ENCODE measurements at regions not wholly inside any gene's neighbourhood (a gene's known extent, or its start where the extent isn't known, plus 50 kb on each side); places are given as distances from the start of the nearest gene placed in this dataset.

DNA sequence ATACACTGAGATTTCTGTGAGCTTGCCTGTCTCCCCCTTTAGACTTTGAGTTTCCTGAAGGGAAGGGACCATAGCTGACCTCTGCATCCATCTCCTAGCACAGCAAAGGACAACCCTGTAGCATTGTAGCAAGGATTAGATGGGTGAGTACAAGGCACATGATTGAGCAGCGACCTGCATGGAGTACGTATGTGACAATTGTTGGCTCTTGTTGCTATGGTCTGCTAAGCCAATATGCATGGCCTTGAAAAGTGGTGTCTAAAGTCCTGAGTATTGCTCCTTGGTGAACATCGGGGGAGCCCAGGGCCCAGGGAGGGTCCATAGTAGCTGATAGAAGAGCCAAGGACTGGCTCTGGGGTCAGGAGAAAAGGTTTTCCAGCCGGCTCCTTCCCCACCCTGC lies 365.0 kb upstream of the CHD6 start:
- POLR2A ChIA-PET, result no interaction called here
- intact Hi-C loops (cut with micrococcal nuclease), result no loop called here
- CTCF ChIA-PET, result no interaction called here

DNA sequence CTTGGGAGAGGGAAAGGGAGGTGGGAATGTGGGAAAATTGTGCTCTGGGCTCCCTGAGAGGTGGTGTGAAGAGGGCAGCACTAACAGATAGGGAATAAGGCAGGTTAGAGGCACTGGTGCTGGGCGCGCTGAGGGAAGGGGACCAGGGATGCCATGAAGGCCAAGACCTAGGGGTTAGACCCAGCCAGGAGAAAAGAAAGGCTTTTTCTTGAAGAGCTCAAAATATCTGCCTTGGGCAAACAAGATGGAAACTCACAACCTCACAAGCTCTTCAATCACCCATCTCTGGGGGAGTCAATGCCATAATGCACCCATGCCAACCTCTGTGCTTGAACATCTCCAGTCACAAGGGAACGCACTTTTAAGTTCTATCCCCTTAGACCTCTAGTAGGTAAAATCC lies 363.6 kb upstream of the CHD6 start:
- DNase-seq, result no peak
- intact Hi-C loops (cut with micrococcal nuclease), result no loop called here
- H3K27ac Mint-ChIP-seq, result no peak overlapping the region
- ChIA-PET CTCF (no interaction called here), POLR2A (no interaction called here)
- no peak overlapping the region for H3K4me3 Mint-ChIP-seq
- peaks cover 3% of the 10 kb centered on the region for H3K9me3 Mint-ChIP-seq
- no peaks in the 10 kb centered on the region for H3K4me1 Mint-ChIP-seq (ENCODE audit: low read depth)
- H3K27me3 Mint-ChIP-seq, result no peaks in the 10 kb centered on the region
- no peaks in the 10 kb centered on the region for H3K36me3 Mint-ChIP-seq

More for the DNA sequence above, 365.0 kb upstream of the CHD6 start:
- H3K4me3 Mint-ChIP-seq, result no peak overlapping the region
- no peaks in the 10 kb centered on the region for H3K36me3 Mint-ChIP-seq
- H3K27ac Mint-ChIP-seq, result no peak overlapping the region
- H3K4me1 Mint-ChIP-seq (ENCODE audit: low read depth), result no peaks in the 10 kb centered on the region
- no peak for DNase-seq
- no peaks in the 10 kb centered on the region for H3K27me3 Mint-ChIP-seq
- no peaks in the 10 kb centered on the region for H3K9me3 Mint-ChIP-seq

DNA sequence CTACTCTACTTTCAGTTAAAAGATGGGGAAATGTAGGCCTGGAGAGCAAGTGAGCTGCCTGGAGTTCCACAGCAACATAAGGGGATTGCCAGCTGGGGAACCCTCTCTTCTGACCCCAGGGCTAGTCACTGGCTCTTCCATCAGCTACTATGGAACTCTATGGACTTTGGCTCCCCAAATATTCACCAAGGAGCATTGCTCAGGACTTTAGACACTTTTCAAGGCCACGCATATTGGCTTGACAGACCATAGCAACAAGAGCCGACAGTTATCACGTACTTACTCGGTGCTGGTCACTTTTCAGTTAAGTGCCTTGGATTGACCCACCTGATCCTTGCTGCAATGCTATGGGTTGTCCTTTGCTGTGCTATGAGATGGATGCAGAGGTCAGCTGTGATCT lies 360.7 kb upstream of the CHD6 start:
- intact Hi-C loops (cut with micrococcal nuclease), result no loop called here
- Mint-ChIP-seq H3K27ac (no peak overlapping the region), H3K4me1 (ENCODE audit: low read depth) (no peaks in the 10 kb centered on the region), H3K9me3 (peaks cover 3% of the 10 kb centered on the region), H3K36me3 (no peaks in the 10 kb centered on the region), H3K4me3 (no peak overlapping the region), H3K27me3 (no peaks in the 10 kb centered on the region)
- POLR2A ChIA-PET, result no interaction called here
- CTCF ChIA-PET, result no interaction called here
- DNase-seq, result no peak

DNA sequence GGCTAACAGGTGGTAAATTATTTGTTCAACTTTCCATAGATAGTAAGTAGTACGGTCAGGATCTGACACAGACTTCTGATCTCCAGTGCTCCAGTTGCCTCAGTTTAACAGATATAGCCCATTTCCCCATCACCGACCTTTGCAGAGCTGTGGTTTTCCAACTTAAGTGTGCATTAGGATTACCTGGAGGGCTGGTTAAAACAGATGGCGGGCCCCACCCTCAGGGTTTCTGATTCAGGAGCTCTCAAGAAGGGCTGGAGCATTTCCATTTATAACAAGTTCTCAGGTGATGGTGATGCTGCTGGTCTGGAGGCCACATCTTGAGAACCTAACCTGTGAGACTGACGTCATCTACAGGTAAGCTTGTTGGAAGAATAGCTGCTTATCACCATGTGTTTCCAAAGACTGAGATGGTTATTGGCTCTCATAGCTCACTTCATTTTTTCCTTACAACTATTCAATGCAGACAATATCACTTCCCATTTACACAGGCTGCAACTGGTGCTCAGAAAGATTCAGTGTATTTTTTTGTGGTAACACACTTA lies 360.1 kb upstream of the CHD6 start:
- no peak overlapping the region for H3K4me3 Mint-ChIP-seq
- intact Hi-C loops (cut with micrococcal nuclease), result no loop called here
- ChIA-PET POLR2A (no interaction called here), CTCF (no interaction called here)
- no peaks in the 10 kb centered on the region for H3K36me3 Mint-ChIP-seq
- H3K9me3 Mint-ChIP-seq, result peaks cover 3% of the 10 kb centered on the region
- DNase-seq, result no peak
- no peaks in the 10 kb centered on the region for H3K4me1 Mint-ChIP-seq (ENCODE audit: low read depth)
- no peaks in the 10 kb centered on the region for H3K27me3 Mint-ChIP-seq
- no peak overlapping the region for H3K27ac Mint-ChIP-seq

DNA sequence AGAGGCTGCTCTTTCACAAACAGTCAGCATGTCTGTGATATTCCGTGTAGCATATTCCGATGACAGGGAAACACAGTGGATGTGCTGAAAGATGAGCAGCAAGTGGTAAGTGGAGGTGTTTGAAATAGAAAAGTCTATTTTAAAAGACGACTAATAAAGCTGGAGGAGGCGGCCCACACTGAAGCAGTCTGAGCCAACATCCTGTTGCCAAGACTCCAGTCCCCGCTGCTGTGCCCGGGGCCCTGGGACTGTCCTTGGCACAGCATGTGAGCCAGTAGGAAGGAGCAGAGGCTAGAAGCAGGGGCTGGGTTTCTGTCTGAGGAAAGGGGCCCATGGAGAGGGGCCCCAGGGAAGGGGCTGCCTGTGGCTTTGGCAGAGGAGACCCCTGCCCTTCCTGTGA lies 351.5 kb upstream of the CHD6 start:
- intact Hi-C loops (cut with micrococcal nuclease), result no loop called here
- ChIA-PET CTCF (no interaction called here), POLR2A (no interaction called here)
- peaks cover 1% of the 10 kb centered on the region for H3K27me3 Mint-ChIP-seq
- H3K36me3 Mint-ChIP-seq, result no peaks in the 10 kb centered on the region
- no peak for DNase-seq
- no peaks in the 10 kb centered on the region for H3K4me1 Mint-ChIP-seq (ENCODE audit: low read depth)
- peaks cover 6% of the 10 kb centered on the region for H3K9me3 Mint-ChIP-seq
- H3K4me3 Mint-ChIP-seq, result no peak overlapping the region
- no peak overlapping the region for H3K27ac Mint-ChIP-seq

DNA sequence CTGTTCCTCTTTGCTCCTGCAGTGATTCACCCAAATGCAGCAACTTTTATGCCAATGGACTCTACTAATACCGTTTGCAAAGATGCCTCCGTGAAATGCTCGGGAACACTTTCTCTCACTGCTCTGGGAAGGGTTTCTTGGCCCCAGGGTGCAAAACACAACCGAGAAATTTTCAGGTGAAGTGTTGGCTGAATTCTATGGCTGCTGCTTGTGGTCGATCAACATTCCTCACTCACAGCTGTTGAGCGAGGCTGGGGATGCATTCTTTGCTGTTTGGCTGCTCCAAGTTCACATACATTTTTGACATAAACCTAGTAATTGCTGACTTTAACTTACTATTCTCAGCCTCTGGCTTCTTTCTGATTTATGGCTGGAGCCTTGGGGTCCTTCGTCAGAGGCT lies 342.0 kb upstream of the CHD6 start:
- Mint-ChIP-seq H3K27ac (no peak overlapping the region), H3K9me3 (peaks cover 4% of the 10 kb centered on the region), H3K4me3 (no peak overlapping the region), H3K4me1 (ENCODE audit: low read depth) (no peaks in the 10 kb centered on the region), H3K27me3 (no peaks in the 10 kb centered on the region), H3K36me3 (no peaks in the 10 kb centered on the region)
- POLR2A ChIA-PET, result no interaction called here
- DNase-seq, result no peak
- intact Hi-C loops (cut with micrococcal nuclease), result no loop called here
- CTCF ChIA-PET, result no interaction called here

DNA sequence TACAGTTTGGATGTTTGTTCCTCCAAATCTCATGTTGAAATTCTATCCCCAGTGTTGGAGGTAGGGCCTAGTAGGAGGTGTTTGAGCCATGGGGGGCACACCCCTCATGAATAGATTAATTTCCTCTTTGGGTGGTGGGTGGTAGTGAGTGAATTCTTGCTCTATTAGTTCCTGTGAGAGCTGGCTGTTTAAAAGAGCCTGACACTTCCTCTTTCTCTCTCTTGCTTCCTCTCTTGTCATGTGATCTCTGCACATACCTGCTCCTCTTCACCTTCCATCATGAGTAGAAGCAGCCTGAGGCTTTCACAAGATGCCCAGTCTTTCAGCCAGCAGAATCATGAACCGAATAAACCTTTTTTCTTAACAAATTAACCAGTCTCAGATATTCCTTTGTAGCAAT lies 340.2 kb upstream of the CHD6 start:
- no peaks in the 10 kb centered on the region for H3K4me1 Mint-ChIP-seq (ENCODE audit: low read depth)
- no peak overlapping the region for H3K4me3 Mint-ChIP-seq
- ChIA-PET POLR2A (no interaction called here), CTCF (no interaction called here)
- H3K27ac Mint-ChIP-seq, result no peak overlapping the region
- intact Hi-C loops (cut with micrococcal nuclease), result no loop called here
- no peaks in the 10 kb centered on the region for H3K27me3 Mint-ChIP-seq
- DNase-seq, result no peak
- H3K9me3 Mint-ChIP-seq, result peaks cover 4% of the 10 kb centered on the region
- no peaks in the 10 kb centered on the region for H3K36me3 Mint-ChIP-seq

DNA sequence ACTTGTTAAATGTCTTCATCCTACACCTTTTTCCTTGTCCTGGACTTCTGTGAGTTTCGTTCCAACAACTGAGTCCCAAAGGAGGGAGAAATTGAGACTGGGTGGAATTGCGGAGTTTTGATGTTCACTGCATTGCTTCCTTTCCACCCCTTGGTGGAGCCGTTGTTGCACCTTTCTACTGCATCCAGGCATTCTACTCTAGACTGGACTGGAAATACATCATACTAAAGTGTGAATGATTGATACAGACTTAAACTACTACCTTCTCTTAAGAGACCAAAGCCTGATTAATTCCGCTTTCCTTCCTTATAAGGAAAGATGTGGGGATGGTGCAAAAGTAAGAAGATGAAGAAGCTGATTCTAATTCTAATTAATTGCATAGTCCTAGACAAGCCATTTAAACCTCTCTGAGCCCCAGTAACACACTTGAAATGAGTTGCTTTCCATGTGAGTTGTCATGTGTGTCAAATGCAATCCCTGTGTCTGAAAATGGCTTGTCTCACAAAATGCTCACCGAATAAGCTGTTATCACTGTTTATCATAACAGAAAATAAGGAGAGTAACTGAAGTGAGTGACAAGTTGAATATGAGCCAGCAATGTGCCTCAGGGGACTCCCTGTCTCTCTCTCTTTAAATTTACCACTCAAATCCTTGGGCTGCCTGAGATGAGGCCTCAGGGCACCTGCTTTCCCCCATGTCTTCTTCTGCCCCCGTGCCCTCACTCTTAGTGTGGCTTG lies 338.3 kb upstream of the CHD6 start:
- ChIA-PET POLR2A (no interaction called here), CTCF (interaction anchor here (1.5 kb wide), 1 partner anchor 1231 kb away, joined by 3 read pairs; no protein-coding TSS in a partner anchor)
- Mint-ChIP-seq H3K4me1 (ENCODE audit: low read depth) (no peaks in the 10 kb centered on the region), H3K27me3 (no peaks in the 10 kb centered on the region), H3K4me3 (no peak overlapping the region), H3K36me3 (no peaks in the 10 kb centered on the region), H3K9me3 (peaks cover 2% of the 10 kb centered on the region), H3K27ac (no peak overlapping the region)
- intact Hi-C loops (cut with micrococcal nuclease), result no loop called here
- no peak for DNase-seq

DNA sequence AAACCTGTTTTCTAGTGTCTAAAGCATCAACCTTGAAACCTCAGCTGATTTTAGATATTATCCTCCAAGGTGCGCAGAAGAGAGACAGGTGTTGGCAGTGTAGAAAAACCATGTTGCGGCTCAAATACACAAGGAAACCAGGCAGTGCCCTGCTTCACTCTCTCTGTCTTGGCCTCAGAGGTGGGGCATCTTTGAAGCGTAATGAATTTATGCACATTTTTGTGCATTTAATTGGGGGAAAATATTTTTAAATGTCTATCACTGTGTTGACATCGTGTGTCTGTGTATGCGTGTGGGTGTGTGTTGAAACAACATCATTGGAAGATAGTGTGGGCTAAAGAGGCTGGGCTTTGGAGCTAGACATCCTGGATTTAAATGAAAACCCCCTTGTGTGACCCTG lies 334.0 kb upstream of the CHD6 start:
- POLR2A ChIA-PET, result no interaction called here
- no peak overlapping the region for H3K27ac Mint-ChIP-seq
- no peaks in the 10 kb centered on the region for H3K4me1 Mint-ChIP-seq (ENCODE audit: low read depth)
- no peaks in the 10 kb centered on the region for H3K9me3 Mint-ChIP-seq
- H3K27me3 Mint-ChIP-seq, result no peaks in the 10 kb centered on the region
- no peak for DNase-seq
- CTCF ChIA-PET, result no interaction called here
- intact Hi-C loops (cut with micrococcal nuclease), result no loop called here
- no peaks in the 10 kb centered on the region for H3K36me3 Mint-ChIP-seq
- no peak overlapping the region for H3K4me3 Mint-ChIP-seq

DNA sequence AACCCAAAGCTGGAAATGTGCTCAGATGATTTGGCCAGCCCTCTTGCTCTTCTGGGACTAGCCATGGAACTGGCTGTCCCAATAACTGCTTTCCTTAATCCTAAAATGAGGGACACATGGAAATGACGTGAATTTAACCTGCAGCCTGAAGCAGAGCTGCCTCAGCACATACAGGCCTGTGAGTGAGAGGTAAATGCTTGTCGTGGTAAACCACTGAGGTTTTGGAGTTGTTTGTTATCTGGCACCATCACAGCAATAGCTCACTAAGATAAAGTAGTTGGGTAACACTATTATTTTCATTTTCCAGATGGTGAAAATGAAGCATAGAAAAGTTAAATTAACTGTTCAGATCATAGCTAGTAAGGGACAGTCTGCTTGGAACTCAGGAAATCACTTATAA lies 333.4 kb upstream of the CHD6 start:
- CTCF ChIA-PET, result no interaction called here
- DNase-seq, result no peak
- H3K27ac Mint-ChIP-seq, result no peak overlapping the region
- H3K36me3 Mint-ChIP-seq, result no peaks in the 10 kb centered on the region
- no peaks in the 10 kb centered on the region for H3K4me1 Mint-ChIP-seq (ENCODE audit: low read depth)
- H3K27me3 Mint-ChIP-seq, result no peaks in the 10 kb centered on the region
- H3K9me3 Mint-ChIP-seq, result no peaks in the 10 kb centered on the region
- POLR2A ChIA-PET, result no interaction called here
- intact Hi-C loops (cut with micrococcal nuclease), result no loop called here
- H3K4me3 Mint-ChIP-seq, result no peak overlapping the region

DNA sequence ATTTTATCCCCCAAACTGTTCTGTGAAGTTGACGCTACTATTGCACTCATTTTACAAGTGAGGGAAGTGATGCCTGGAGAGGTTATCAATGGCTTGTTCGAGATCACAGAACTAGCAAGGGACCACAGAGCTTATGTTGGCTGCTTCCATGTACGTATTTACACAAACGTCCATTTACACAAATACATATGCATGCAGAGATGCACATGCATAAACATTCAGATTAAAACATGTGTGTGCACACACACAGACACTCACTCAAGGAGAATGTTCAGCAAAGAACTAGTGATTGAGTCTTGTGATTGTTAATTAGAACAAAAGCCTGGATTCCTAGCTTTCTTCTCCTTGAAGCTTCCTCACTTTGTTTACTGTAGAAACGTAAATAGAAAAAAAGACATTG lies 321.5 kb upstream of the CHD6 start:
- ChIA-PET CTCF (no interaction called here), POLR2A (no interaction called here)
- H3K4me3 Mint-ChIP-seq, result no peak overlapping the region
- H3K4me1 Mint-ChIP-seq (ENCODE audit: low read depth), result no peaks in the 10 kb centered on the region
- intact Hi-C loops (cut with micrococcal nuclease), result no loop called here
- DNase-seq, result no peak
- H3K9me3 Mint-ChIP-seq, result no peaks in the 10 kb centered on the region
- H3K36me3 Mint-ChIP-seq, result no peaks in the 10 kb centered on the region
- H3K27ac Mint-ChIP-seq, result no peak overlapping the region
- no peaks in the 10 kb centered on the region for H3K27me3 Mint-ChIP-seq

DNA sequence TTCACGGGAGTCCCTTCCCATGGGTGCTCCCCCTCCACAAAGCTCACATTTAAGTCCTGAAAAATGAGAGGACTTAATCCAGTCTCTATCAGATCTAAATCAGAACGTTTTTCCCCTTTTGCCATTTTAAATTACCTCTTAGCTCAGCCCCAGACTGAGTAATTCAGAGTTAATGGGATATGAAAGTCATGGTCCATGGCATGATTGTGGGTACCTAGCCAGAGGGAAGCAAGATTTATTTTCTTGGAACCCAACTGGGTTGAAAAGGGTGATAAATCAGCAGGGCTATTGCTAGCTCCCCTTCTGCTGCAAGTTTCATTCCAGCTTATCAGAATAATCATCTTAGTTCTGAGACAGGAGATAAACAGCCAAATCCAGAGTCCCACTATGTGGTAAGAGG lies 320.2 kb upstream of the CHD6 start:
- Mint-ChIP-seq H3K9me3 (no peaks in the 10 kb centered on the region), H3K27ac (no peak overlapping the region), H3K36me3 (no peaks in the 10 kb centered on the region), H3K4me3 (no peak overlapping the region), H3K4me1 (ENCODE audit: low read depth) (no peaks in the 10 kb centered on the region), H3K27me3 (no peaks in the 10 kb centered on the region)
- DNase-seq, result no peak
- POLR2A ChIA-PET, result no interaction called here
- CTCF ChIA-PET, result no interaction called here
- intact Hi-C loops (cut with micrococcal nuclease), result no loop called here

DNA sequence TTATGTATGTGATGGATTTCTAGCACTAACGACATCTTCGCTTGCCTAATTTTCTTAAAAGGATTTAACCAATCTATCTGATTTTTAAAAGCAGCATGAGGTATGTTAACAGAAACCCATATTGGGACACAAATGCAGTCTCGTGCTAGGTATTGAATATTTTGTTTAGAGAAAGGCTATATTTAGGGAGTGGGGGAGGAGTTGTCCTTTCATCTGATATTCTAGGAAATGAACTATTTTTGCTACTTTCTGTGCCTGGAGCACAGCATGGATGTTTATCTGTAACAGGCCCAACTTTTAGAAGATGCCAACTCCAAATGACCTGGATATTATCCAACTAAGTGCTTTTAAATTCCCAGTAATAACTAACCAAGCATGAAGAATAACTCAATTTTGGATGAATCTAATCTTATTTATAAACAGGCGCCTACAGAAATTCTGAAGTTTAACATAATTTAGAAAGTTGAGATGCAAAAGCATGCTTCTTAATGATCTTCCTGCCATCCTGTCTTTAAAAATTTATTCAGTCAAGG lies 317.1 kb upstream of the CHD6 start:
- H3K9me3 Mint-ChIP-seq, result no peaks in the 10 kb centered on the region
- CTCF ChIA-PET, result no interaction called here
- no peak overlapping the region for H3K27ac Mint-ChIP-seq
- intact Hi-C loops (cut with micrococcal nuclease), result no loop called here
- no peaks in the 10 kb centered on the region for H3K27me3 Mint-ChIP-seq
- POLR2A ChIA-PET, result no interaction called here
- DNase-seq, result no peak
- no peak overlapping the region for H3K4me3 Mint-ChIP-seq
- no peaks in the 10 kb centered on the region for H3K4me1 Mint-ChIP-seq (ENCODE audit: low read depth)
- H3K36me3 Mint-ChIP-seq, result no peaks in the 10 kb centered on the region
